K562 (cell line): ENCODE measurements at regions not wholly inside any gene's neighbourhood (a gene's known extent, or its start where the extent isn't known, plus 50 kb on each side); places are given as distances from the start of the nearest gene placed in this dataset.

Experiments used
- ATAC-seq: fragments of 200-7000 bp; cut with Tn5 transposase; 3 replicates; pipeline ENCODE4 v1.9.1; 2020; ENCODE audit warnings: moderate library complexity
- BruUV-seq: library from RNA; stranded (reverse); fragments of 400-500 nt; replicated peaks from 2 replicates; lab custom pipeline; 2021; lab: Mats Ljungman, UMichigan
- CTCF ChIA-PET: fragments of 300-600 bp; formaldehyde crosslinking; extraction: SDS; loops from one replicate; lab custom pipeline; 2021; ENCODE audit warnings: low intra/inter-chr PET ratio; lab: Yijun Ruan, JAX
- POLR2A ChIA-PET: fragments of 300-600, 350-650 bp; sonication (Branson Sonifier 250); formaldehyde crosslinking; extraction: SDS; loops from one replicate; lab custom pipeline; 2021; ENCODE audit warnings: antibody characterized with exemption, inconsistent platforms; lab: Yijun Ruan, JAX
- DNase-seq, 4 experiments: peaks; one replicate each; pipeline versions ENCODE4 v3.0.0 to v3.0.0-alpha.2; 2011 to 2018; ENCODE audit warnings: low spot score in 3 of 4, mixed read lengths in 3 of 4; ENCODE audit errors: extremely low read depth in 1 of 4
- FAIRE-seq: peaks from 2 replicates; lab custom pipeline; 2011; peaks lifted over from hg19 to GRCh38; lab: Jason Lieb, UNC
- H2AFZ ChIP-seq: 2 replicates; pipeline ENCODE4 v1.6.0; 2011; ENCODE audit warnings: low read depth, low read length, control low read depth, inconsistent platforms
- H3K27ac ChIP-seq: fragments of 200-600 bp; 3 replicates; pipeline ENCODE4 v1.8.0; 2011; ENCODE audit warnings: low read depth, mild to moderate bottlenecking, control low read depth, inconsistent platforms, low read length, moderate library complexity, mixed read lengths; ENCODE audit errors: extremely low read depth
- H3K27me3 ChIP-seq, 2 experiments: fragments of 300-600 bp in 1 of 2; 2 replicates in 1 of 2; 3 replicates in 1 of 2; pipeline versions ENCODE4 v1.6.0 to v1.8.0; 2011; ENCODE audit warnings: inconsistent platforms in 2 of 2, low read length in 2 of 2, mild to moderate bottlenecking in 1 of 2, mixed read lengths in 1 of 2, moderate library complexity in 1 of 2; ENCODE audit not compliant: control insufficient read depth in 2 of 2, insufficient read depth in 2 of 2
- H3K36me3 ChIP-seq: fragments of 300-600 bp; 3 replicates; pipeline ENCODE4 v1.8.0; 2011; ENCODE audit warnings: mild to moderate bottlenecking, low read length, inconsistent platforms; ENCODE audit not compliant: control insufficient read depth, insufficient read depth
- H3K4me1 ChIP-seq, 2 experiments: fragments of 200-600 bp in 1 of 2; replicated peaks in 1 of 2; 2 replicates in 1 of 2; 3 replicates in 1 of 2; pipeline versions ENCODE4 v1.5.1 to v1.8.0; 2011; ENCODE audit warnings: inconsistent platforms in 2 of 2, low read length in 2 of 2, mild to moderate bottlenecking in 1 of 2, mixed read lengths in 1 of 2, moderate library complexity in 1 of 2; ENCODE audit not compliant: control insufficient read depth in 2 of 2, insufficient read depth in 2 of 2
- H3K4me2 ChIP-seq: 2 replicates; pipeline ENCODE4 v1.6.1; 2011; ENCODE audit warnings: low read length, control low read depth, inconsistent platforms, mixed read lengths; ENCODE audit not compliant: insufficient read depth
- H3K4me3 ChIP-seq: fragments of 200-600 bp; sonication (generic), shearing (Covaris generic); 2 replicates; pipeline ENCODE4 v1.5.1; 2016; ENCODE audit warnings: control low read depth, inconsistent platforms
- H3K79me2 ChIP-seq: fragments of 200-600 bp; 3 replicates; pipeline ENCODE4 v1.8.0; 2011; ENCODE audit warnings: low read length, inconsistent platforms; ENCODE audit not compliant: control insufficient read depth, insufficient read depth
- H3K9ac ChIP-seq, 2 experiments: 2 replicates each; pipeline versions ENCODE4 v1.6.0 to v1.6.1; 2011; ENCODE audit warnings: low read depth in 2 of 2, low read length in 2 of 2, control low read depth in 1 of 2, inconsistent platforms in 1 of 2, mild to moderate bottlenecking in 1 of 2, mixed read lengths in 1 of 2; ENCODE audit not compliant: insufficient read depth in 1 of 2
- H3K9me1 ChIP-seq: one replicate; pipeline ENCODE4 v1.6.0; 2011; ENCODE audit warnings: inconsistent platforms, mild to moderate bottlenecking, low read length, moderate library complexity; ENCODE audit not compliant: control insufficient read depth, insufficient read depth
- H3K9me3 ChIP-seq: replicated peaks from 2 replicates; pipeline ENCODE4 v1.5.1; 2011; ENCODE audit warnings: low read depth, low read length, inconsistent platforms; ENCODE audit not compliant: control insufficient read depth, insufficient read depth
- H4K20me1 ChIP-seq: replicated peaks from 2 replicates; pipeline ENCODE4 v1.6.1; 2011; ENCODE audit warnings: low read length, inconsistent platforms, mixed read lengths; ENCODE audit not compliant: control insufficient read depth, insufficient read depth
- RFX7 ChIP-seq: fragments of 250-450 bp; sonication (Bioruptor Pico); IDR thresholded peaks from 2 replicates; pipeline ENCODE4 v1.5.1; 2021; ENCODE audit warnings: mild to moderate bottlenecking
- ZNF23 ChIP-seq: fragments of 250-450 bp; sonication (Bioruptor Pico); IDR thresholded peaks from 2 replicates; pipeline ENCODE4 v1.4.0; 2020; ENCODE audit warnings: mild to moderate bottlenecking
- ZNF274 ChIP-seq: IDR thresholded peaks from 2 replicates; pipeline ENCODE4 v1.6.1; 2011; ENCODE audit warnings: low read depth, mild to moderate bottlenecking, low read length, moderate library complexity, borderline replicate concordance
- ZNF282 ChIP-seq: sonication (generic); formaldehyde crosslinking; IDR thresholded peaks from 2 replicates; pipeline ENCODE4 v1.8.1; 2023; ENCODE audit warnings: missing genetic modification reagents
- in situ Hi-C: fragments of 300-500 bp; cut with MboI; formaldehyde crosslinking; loops from 4 replicates; pipeline ENCODE4 v1.15.0; 2018; ENCODE audit warnings: inconsistent platforms, mixed read lengths
- intact Hi-C: fragments of 100-400 bp; cut with micrococcal nuclease; formaldehyde crosslinking; loops from 2 replicates; pipeline ENCODE4 v1.14.2; 2022
- TF ChIP-seq, protein P1 (sequence below): sonication (generic); formaldehyde crosslinking; IDR thresholded peaks from 2 replicates; pipeline ENCODE4 v1.4.0; 2020; ENCODE audit warnings: mild to moderate bottlenecking, missing genetic modification reagents

DNA sequence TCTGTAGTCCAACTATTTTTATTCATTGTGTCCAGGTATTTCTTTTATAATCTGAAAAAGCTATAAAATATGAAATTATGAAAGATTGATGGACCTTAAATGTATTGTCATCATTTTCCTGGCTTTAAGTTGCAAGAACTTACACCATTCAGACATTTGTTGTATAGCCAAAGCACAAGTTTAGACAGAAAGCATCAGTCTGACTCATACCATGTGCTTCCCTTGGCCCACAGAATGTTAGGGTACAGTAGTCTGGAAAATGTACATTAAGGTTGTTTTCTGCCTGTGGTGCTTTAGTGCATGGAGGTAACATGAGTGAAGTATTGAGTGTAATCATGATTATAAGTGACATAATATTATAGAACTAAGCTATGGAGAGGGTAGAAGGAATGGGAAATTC lies 1002.5 kb downstream of the BCL11B start:
- Histone ChIP-seq H3K9me3 (no peaks in the 10 kb centered on the region), H3K4me1 (no peaks in the 10 kb centered on the region), H2AFZ (no peak overlapping the region), H3K27me3 (no peaks in the 10 kb centered on the region), H3K9me1 (no peaks in the 10 kb centered on the region), H3K4me3 (no peak overlapping the region), H3K27ac (no peak overlapping the region), H4K20me1 (no peaks in the 10 kb centered on the region), H3K9ac (no peak overlapping the region), H3K36me3 (no peaks in the 10 kb centered on the region)
- intact Hi-C loops, result no loop called here
- BruUV-seq, result no TSS peak
- DNase-seq (no peak), FAIRE-seq (no peak), ATAC-seq (no peak)
- in situ Hi-C loops, result no loop called here
- TF ChIP-seq ZNF23 (no peak), ZNF274 (no peak), ZNF282 (CRISPR knock-in tag) (no peak), RFX7 (CRISPR knock-in tag) (no peak)
- TF ChIP-seq, all 486 proteins: peak for 0
- ChIA-PET POLR2A (no interaction called here), CTCF (no interaction called here)
- no peaks in the 10 kb centered on the region for H3K79me2 ChIP-seq
- H3K4me2 ChIP-seq, result no peak overlapping the region

DNA sequence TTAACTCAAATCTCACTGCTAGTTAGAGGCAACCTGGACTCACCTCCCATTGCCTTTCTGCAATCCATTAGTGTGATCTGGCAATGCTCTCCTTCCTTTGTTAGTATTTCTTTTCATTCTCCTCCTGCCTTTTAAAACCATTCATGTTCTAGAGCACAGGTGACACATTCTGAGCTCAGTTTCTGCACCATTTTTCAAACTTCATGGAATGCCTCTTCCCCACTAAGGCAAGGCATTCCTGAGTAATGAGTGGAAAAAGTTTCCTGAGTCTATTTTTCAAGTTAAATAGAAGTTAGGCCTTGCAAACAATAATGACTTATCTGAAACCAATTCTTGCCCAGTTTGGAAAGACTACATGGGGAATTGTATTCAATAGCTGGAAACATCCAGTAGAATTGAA lies 1001.8 kb downstream of the BCL11B start:
- intact Hi-C loops (no loop called here), in situ Hi-C loops (no loop called here)
- TF ChIP-seq, protein P1, sequence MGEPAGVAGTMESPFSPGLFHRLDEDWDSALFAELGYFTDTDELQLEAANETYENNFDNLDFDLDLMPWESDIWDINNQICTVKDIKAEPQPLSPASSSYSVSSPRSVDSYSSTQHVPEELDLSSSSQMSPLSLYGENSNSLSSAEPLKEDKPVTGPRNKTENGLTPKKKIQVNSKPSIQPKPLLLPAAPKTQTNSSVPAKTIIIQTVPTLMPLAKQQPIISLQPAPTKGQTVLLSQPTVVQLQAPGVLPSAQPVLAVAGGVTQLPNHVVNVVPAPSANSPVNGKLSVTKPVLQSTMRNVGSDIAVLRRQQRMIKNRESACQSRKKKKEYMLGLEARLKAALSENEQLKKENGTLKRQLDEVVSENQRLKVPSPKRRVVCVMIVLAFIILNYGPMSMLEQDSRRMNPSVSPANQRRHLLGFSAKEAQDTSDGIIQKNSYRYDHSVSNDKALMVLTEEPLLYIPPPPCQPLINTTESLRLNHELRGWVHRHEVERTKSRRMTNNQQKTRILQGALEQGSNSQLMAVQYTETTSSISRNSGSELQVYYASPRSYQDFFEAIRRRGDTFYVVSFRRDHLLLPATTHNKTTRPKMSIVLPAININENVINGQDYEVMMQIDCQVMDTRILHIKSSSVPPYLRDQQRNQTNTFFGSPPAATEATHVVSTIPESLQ (CRISPR knock-in tag), result no peak
- Histone ChIP-seq H3K4me3 (no peak overlapping the region), H3K9me3 (no peaks in the 10 kb centered on the region), H3K4me1 (no peaks in the 10 kb centered on the region), H3K4me2 (no peak overlapping the region), H2AFZ (no peak overlapping the region), H3K9me1 (no peaks in the 10 kb centered on the region), H4K20me1 (no peaks in the 10 kb centered on the region), H3K9ac (no peak overlapping the region), H3K36me3 (no peaks in the 10 kb centered on the region), H3K27ac (no peak overlapping the region), H3K79me2 (no peaks in the 10 kb centered on the region), H3K27me3 (no peaks in the 10 kb centered on the region)
- ATAC-seq (no peak), FAIRE-seq (no peak), DNase-seq (no peak)
- POLR2A ChIA-PET, result no interaction called here
- BruUV-seq, result no TSS peak
- CTCF ChIA-PET, result no interaction called here
